ENCODE measurements at regions not wholly inside any gene's neighbourhood (a gene's known extent, or its start where the extent isn't known, plus 50 kb on each side); places are given as distances from the start of the nearest gene placed in this dataset.

GRCh38 chr9:13755551-13755950, 476.1 kb upstream of the MPDZ start:
- no peak for DNase-seq (ENCODE audit: low spot score)

GRCh38 chr9:13750639-13751038, 471.1 kb upstream of the MPDZ start:
- no peak for DNase-seq (ENCODE audit: low spot score)

DNA sequence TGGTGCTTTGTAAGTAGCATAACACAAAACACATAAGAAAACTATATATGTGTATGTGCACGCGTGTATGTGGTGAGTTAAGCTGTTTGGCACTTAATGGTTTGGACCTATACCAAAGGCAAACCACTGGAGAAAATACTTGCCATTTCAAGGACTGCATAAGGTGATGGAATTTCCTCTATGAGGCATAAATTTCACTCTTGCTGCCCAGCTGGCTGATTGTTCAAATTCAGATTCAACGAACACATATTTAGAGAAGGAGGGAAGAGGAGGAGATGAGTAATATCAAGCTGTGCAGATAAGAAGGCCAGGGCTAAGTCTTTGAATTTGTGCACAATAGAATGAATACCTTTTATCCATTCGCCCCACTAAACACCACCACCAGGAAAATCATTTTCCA, 470.6 kb upstream of the MPDZ start:
- DNase-seq (ENCODE audit: low spot score) = no peak

DNA sequence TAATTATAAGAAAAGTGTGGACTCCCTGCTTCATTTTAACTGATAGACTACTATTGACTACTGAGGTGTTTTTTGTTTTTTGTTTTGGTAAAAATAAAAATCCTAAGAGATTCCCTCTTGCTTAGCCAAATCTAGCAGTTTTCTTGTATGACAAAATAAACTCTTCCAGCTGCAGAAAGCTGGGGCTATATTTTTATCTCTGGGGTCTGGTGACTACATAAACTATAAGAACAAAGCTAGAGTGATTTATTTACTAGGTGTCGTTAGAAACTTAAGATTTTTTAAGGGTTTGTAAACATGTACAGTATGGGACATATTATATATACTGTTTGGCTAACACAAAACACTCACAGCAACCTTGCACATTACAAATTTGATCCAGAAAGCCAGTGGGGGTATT, 467.4 kb upstream of the MPDZ start:
- no peak for DNase-seq (ENCODE audit: low spot score)

DNA sequence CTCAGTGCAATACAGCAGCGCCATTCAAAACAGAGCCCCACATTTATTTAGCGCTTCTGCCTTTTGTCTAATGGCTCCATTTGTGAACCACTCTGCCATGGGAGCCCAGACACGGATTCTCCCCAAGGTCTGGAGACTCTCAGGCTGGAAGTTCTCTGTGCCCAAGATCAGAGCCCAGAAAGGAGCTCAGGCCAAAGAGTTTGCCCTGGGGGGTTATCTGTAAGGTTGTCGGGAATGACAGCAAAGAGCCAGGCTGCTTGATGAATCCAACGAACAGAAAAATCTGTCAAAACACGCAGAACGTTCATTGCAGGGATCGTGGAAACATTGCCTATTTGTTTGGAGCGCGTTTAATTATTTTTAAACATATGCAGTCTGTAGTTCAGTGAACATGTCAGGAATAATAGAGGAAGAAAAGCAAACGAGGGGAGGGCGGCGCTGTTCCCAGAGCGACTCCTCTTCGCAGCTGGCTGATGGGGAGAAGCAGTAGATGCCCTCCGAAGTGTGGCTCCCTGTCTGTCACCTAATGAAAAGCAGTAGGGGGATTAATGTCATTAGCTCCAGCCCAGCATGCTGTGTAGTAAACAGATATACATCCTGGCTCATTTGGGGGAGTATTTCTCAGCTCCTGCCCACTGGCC, 464.9 kb upstream of the MPDZ start:
- no peak for DNase-seq (ENCODE audit: low spot score)

DNA sequence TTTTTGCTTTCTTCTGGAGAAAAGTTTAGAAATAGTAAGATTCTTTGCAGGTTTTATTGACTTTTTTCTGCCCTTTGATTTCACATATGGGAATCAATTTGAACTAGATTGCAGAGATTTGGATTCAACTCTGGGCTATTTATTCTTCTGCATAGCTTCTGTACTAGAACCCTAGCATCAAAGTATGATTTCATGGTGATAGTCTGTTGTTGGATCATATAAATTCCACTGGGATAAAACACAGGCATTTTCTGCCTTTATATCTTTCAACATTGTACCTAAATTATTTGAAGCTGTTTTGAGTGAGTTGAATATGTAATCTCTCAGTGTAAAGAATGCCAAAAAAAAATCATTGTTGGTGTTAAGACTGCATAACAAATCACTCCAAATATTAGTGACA, 458.4 kb upstream of the MPDZ start:
- DNase-seq (ENCODE audit: low spot score) = no peak

DNA sequence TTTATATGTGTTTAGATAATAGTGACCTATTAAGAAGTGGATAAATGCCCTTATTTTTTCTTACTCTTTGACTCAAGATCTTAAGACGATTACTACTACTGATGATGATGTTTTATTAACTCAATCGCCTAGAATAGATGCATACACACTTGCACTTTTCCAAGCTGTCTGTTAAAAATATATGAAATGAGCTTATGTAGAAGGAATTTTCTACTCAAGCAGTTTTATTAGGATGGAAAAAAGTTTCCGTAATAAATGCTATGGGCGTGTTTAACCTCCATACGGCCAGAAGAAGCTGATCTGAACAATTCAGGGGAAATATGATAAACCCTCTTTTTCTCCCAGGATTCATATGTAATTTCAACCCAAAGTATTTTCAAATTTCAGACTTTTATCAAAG, 455.7 kb upstream of the MPDZ start:
- DNase-seq (ENCODE audit: low spot score) = no peak

DNA sequence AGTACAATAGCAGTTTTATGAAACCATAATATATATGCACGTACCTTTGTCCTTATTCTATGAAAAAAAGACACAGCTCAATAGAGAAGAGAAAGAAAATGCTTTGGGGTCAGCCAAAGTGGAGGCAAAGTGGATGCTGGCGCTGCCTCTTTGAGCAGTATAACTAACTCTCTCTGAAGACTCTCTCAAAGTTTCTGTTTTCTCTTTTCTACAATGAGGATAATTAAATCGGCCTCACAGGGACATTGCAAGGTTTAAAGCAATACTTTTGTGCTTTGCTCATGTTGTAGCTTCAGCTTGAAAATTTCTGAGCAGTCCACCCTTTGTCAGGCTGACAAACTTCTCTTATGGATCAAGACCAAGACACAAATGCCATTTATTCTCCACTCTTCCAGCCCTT, 455.1 kb upstream of the MPDZ start:
- no peak for DNase-seq (ENCODE audit: low spot score)

DNA sequence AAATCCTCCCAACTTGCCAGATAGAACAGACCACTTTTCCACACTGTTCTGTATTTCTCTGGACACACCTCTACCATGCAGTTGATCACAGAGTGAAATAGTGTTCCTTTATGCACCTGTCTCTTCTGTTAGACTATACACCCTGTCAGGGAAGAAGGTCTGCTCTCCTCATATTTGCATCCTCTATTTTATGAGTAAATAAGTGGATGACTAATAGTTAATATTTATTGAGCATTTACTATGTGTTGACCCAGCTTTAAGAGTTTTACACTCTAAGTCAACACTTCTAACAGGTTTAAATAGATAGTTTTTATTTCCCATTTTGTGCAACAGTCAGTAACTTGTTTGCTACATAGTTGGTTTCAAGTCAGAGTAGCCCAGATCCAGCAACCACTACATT, 452.8 kb upstream of the MPDZ start:
- no peak for DNase-seq (ENCODE audit: low spot score)

DNA sequence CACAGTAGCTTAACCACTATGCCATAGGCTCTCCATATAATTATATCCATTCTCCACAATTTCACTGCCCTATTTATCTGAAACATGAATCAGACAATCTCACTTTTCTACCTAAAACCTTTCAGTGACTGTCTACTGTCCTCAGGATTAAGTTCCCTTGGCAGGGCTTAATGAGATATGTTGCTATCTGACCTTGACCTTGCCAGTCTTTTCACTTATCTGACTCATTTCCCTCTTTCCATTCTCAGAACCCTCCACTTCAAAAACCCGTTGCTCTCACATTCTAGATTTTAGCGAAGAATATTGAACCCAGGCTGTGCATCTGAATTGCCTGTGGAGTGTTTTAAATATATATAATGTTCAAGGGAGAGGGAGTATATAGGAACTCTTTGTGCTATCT, 452.1 kb upstream of the MPDZ start:
- DNase-seq (ENCODE audit: low spot score) = no peak

GRCh38 chr9:13729955-13730354, 450.5 kb upstream of the MPDZ start:
- no peak for DNase-seq (ENCODE audit: low spot score)

GRCh38 chr9:13728917-13729811, 449.7 kb upstream of the MPDZ start:
- no peak for DNase-seq (ENCODE audit: low spot score)

DNA sequence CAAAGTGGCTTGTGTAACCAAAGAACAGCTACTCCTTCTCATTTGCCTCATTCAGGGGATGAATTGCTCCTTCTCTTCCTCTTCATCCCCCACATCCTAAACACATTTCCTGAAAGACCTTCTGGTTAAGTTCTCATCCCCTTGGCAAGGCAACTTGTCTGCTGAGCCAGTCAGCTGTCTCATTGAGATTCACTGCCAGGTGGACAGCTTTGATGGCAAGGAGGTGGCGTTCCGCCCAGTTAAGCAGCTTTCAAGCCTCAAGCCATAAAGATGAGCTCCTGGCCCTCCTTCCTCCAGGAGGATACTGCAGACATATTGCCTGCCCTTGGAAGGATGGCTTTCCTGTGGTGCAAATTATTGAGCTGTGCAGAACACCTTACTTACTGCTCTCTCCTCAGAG, 448.6 kb upstream of the MPDZ start:
- DNase-seq (ENCODE audit: low spot score) = no peak

GRCh38 chr9:13726746-13727145, 447.3 kb upstream of the MPDZ start:
- DNase-seq (ENCODE audit: low spot score) = no peak

GRCh38 chr9:13725516-13725915, 446.0 kb upstream of the MPDZ start:
- no peak for DNase-seq (ENCODE audit: low spot score)

GRCh38 chr9:13721481-13722235, 442.2 kb upstream of the MPDZ start:
- no peak for DNase-seq (ENCODE audit: low spot score)

GRCh38 chr9:13719981-13720676, 440.6 kb upstream of the MPDZ start:
- no peak for DNase-seq (ENCODE audit: low spot score)

DNA sequence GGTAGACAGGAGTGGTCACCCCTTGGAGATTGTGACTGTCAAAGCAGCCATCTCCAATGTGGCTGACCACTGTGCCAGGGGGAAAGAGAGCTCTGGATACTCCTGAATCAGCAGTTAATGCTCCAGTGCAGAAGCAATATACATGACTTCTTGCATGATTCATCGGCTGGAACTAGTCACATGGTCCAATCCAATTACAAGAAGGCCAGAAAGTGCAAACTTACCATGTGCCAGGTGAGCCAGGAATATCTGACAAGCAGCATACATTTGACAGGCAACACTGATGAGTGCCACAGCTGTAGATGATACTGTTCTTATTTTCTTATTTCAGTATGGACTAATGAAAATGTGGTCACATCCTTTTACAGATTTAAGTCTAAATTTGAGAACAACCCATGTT, 440.0 kb upstream of the MPDZ start:
- no peak for DNase-seq (ENCODE audit: low spot score)

- DNase-seq (ENCODE audit: low spot score) = no peak
Measured at GRCh38 chr9:13718539-13718938, 439.0 kb upstream of the MPDZ start.

DNA sequence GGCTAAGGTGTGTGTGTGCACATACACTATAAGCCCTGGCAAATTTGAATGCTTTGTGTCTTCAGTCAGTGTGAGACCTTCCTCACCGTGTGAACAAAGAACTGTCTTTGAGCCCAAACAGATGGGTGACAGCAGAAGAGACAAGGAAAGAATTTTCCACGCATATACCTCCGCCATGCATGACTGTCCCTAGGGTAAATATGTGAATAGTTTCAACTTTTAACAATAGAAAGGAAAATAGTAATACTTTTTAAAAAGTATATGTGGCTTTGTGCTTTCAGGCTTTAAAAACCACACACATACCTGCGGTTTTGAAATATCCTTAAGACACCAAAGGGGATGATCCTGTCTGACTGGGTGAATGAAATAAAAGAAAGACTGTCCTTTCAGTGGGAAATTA, 438.6 kb upstream of the MPDZ start:
- DNase-seq (ENCODE audit: low spot score) = no peak

- DNase-seq (ENCODE audit: low spot score) = no peak
Measured at GRCh38 chr9:13717322-13718054, 438.0 kb upstream of the MPDZ start.
